NOMO-1 (cell line): ENCODE measurements at regions not wholly inside any gene's neighbourhood (a gene's known extent, or its start where the extent isn't known, plus 50 kb on each side); places are given as distances from the start of the nearest gene placed in this dataset.

Experiments used
- DNase-seq, 2 experiments: peaks; one replicate each; lab custom pipeline; 2025; ENCODE audit not compliant: unreplicated experiment in 2 of 2; lab: John Stamatoyannopoulos, UW

DNA sequence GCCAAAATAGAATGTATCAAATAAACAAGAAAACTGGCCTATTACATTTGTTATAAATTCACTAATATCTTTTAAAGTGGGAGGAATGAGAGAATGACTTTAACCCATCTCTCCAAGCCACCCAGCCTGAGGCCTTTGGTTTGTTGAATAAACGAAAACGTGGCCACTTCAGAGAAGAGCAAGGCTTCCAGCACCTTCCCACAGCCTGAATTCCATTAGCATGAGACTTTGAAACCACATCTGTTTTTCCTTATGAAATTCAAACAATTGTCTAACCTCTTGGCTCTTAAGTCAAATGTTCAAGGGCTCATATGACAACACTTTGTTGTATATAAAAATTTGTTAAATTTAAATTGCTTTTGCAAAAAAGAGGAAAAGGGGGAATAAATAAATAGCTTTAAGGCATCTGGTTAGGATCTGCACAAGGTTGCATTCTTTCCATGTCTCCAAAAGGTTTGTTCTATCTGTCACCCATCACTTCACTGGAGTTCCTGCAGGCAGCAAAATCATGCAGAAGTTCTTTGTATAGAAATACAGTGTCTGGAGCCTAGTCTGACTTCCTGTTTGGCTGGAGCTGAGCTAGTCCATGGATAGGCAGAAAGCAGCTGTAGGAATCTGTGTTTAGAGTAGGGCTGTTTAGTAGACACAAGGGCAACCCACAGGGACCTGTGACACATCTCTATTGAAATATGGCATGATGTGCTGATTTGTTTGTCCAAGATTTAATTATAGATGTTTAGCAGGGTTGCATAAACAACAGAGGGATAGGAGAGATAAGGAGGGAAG is 502.3 kb downstream of the KCTD12 start:
- DNase-seq: no peak

DNA sequence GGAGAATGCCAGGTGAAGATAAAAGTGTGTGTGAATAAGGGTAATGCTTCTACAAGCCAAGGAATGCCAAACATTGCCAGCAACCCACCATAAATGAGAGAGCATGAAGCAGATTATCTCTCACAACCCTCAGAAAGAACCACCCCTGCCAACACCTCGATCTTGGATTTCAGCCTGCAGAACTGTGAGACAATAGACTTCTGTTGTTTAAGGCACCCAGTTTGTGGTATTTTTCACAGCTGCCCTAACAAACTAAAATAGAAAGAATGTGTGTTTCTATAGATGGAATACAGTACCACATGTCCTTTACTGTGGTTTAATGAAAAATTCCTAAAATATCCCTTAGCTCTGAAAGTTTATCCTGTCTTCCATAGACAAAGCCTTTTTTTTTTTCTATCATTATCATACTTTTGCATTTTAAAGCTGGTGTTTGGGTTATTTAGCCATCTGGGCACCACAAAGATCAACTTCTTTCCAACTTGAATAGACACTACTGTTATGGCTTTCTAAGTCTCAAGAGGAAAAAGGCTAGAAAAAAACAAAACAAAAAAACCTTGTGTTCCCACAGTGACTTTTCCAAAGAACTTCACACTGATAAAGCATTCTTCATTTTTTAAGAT is 505.6 kb downstream of the KCTD12 start:
- DNase-seq: no peak

DNA sequence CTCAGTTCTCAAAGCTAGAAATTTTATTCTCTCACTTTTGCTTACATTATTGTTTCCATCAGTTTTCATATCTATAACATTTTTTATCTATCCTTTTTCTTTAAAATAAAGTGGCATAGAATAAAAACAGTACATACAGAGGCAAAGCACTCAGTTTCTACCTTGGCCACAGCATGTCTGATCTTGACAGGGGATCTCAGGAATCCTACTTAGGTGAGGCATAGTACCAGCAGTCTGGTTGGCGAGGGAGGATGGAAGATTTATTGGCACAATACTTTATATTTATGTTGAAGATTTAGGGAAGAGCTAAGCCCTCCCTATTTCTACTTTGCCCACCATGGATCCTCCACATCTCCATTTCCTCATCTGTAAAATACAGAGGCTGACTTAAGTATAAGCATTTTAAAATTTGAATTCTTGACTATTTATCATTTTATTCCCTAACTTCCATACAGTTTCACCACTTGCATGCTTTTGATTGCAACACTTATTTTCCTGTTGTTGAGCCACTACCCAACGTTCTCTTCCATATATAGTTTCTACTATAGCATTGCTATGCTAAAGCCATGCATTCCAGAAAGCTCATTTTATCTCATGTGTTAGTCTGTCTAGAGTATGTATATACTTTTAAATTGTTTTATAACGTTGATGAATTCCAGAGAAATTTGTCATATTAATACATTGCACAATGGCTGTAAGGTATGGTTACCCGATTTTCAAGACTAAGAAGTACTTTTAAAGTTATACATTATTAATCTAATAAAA is 506.7 kb downstream of the KCTD12 start:
- no peak for DNase-seq

DNA sequence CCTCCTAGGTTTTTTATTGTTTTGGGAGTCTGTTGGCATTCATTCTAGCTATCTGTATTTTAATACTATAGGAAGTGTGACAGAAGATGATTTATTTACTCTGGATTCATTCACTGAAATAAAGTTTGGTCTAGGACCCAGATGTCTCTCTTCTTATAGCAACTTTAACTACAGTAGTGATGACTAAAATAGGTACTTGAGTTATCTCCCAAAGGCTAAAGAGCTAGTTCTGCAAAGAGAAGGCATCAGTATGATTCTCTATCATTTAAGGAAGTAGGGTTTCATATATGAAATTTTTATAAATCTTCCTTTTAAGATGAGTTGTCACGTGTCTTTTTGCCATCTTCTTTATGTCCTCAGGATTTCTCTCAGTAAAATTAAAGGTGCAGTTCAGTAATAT is 507.4 kb downstream of the KCTD12 start:
- peak in 1 of 2 experiments; percentile 10 for DNase-seq

DNA sequence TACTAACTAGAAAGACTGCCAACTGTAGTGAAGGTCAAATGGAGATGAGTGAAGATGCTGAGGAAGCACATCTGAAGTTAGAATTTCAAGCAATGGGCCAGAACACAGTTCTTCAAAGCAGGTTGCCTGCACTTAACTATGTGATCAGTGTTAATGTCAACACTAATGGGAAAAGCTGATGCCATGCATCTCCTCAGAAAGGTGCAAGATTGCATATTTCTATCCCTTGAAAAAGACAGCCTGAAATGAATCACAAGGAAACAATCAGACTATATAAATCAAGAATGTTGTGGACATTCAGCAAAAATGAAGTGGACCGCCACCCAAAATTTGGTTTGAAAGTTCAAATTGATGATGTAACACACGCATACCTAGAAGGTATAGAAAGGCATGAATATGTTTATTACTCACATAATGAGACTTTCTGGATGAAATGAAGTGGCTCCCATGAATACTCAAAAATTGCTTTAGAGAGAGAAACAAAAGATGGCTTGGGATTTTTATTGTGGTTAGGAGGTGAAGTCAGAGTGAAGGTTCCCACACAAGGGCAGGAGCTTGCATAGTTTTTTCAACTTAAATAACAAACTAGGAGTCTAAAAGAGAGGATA is 522.4 kb downstream of the KCTD12 start:
- no peak for DNase-seq

DNA sequence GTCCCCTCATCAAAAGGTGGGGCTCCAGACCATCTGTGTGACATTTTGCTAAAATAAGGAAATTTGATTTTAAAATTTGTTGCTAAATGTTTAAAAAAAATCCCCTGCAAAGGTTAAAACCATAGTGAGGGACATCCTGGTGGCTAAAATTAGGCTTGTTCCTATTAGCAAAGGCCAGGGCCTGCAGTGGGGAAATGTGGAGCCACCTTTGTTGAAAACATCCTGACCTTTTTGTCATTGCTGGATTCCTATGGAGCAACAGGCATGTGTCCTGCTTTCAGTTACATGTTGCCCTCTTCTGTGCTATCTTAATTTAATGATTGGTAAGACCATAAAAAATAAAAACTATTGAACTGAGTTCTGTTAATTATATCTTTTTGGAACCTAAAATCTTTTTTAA is 524.3 kb downstream of the KCTD12 start:
- DNase-seq: no peak

DNA sequence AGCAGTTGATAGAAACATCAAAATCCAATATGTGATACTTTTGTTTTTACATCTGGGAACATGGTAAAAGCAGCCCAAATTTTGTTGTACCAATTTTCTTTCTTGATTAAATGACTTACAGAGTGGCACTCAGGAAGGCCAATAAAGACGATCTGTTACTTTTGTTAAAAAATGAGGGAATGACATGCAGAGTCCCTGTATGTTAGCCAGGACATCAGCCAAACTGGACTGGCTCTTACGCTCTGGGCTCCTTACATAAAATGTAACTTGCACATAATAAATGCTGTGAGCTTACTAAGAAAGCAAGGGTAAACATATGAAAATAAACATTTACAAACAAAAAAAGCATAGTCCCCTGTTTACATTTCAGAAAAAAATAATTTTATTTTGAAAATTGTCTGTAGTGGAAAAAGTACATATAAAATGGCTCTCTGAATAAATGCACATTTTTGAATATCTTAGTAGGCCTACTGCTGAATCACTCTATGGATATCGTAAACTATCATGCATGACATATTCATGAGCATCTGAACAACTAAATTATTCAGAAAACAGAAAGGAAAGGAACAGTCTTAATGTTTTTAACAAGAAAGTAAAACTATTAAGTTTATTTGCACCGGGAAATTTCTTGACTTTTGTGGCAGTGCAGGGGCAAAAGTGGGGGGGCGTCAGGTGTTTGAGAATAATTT is 534.5 kb downstream of the KCTD12 start:
- no peak for DNase-seq

DNA sequence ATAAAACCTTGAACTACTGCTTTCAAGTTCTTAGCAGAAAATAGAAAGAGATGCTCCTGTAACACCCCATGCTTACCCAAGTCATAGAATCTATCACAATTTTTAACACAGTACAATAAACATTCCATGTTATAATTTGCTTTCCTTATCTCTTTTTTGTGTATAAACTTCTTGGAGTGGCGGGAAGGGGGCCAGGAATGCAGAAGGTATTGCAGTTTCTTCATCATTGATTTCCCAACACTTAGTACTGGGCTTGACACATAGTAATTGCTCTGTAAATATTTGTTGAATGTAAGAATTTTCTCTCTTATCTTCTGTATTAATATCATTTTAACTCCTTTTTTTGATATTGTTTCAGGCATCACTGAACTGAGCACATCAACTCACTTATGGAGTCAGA is 535.8 kb downstream of the KCTD12 start:
- no peak for DNase-seq

DNA sequence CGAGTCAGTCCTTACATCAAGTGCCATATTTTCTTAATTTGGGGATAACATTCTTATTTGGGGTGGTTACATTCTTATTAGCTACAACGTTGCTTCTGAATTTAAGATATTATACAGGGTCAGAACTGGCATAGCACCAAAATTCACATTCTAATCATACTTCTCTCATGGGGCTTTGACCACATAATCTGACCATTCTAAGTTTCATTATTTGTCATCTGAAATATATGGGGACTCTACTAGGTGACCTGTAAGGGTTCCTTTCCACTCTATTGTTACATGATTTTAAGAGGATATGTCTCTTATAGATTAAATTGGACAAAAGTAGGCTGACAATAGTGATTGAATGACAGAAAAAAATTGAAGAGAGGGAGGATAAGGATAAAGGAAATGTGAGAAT is 536.5 kb downstream of the KCTD12 start:
- DNase-seq: no peak

DNA sequence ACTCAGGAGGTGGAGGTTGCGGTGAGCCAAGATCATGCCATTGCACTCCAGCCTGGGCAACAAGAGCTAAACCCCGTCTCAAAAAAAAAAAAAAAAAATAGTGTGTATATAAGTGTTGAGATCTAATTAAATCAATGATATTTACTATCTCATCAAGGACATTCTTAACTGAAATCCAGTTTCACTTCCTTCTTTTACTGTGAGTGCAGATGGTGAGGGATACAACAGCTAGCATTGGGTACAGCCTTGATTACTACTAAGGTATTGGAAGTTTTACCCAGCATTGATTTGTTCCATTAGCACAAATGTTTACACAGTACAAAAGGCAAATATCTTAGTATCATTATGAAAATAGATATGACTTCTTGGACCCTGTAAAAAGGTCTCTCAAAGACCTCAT is 546.6 kb downstream of the KCTD12 start:
- DNase-seq: peak; percentile 7 to 42

DNA sequence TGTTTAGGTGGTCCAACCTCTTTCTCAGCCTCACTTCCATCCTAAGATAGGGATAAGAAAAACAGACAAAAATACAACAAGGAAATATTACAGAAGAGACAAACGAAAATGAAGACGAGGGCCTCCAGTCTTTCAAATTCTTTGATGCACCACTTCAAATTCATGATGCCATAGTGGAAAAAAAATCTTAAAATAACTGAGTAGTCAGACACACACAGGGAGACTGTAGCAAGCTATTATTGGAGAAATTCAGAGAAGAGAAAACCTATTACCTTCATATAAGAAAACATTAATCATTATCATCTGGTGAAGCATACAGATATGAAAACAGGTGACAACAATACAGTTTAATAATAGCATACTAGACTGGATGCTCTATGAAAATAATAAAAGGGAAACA is 548.2 kb downstream of the KCTD12 start:
- DNase-seq: no peak

DNA sequence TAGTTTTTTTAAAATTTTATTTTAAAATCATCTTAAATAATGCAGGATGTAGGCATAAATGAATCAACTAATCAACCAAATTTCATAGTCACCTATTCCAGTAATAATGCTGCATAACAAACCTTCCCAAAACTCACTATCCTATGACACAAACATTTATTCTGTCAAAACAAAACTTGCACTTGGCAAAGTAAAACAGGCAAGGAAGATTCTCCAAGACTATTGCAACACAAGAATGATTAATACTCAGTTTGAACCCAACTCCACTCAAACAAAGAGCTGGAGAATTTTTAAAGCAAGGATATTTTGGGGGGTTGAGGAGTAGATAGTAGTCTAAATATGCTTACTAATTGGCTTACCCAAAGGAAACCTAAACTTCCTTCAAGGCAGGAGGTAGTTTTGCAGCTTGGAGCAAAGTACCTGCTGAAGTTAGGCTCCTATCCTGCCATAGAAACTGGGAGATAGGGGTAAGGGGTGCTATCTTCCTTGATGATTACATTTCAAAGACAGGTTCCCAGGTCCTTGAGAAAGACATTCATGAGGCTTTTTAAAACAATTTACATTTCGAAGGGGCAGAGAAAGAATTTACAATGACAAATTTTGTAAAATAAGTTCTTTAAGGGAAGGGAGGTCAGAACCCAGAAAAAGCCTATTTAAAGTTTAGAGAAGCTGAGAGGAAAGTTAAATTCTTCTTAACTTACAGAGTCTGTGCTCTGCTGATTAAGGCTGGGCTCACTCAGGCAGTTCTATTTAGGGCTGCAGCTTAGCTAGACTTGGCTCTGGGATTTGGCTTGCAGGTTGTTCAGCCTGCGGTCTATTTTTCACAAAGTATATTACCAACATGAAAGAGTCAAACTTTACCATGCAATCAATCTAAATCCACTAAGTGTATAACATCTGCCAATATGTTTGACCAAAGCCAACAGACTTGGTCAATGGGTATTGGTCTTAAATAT is 549.0 kb downstream of the KCTD12 start:
- no peak for DNase-seq

DNA sequence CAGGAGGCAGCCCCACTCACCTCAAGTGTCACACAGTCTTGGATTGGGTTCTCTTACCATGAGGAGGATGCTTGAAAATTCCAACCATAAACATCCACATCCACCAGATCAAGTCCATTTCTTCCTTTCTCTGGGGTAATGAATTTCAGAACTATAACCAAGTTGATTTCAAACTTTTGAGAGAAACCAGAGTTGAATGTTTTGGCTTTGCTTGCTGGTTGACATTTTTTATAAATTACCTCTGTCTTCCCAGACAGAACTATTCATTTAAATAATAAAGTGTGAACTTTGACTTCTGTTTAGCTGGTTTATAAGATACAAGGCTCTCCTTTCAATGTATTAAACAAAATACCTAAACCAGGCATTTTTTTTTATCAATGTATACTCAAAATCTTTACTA is 550.7 kb downstream of the KCTD12 start:
- DNase-seq: no peak

DNA sequence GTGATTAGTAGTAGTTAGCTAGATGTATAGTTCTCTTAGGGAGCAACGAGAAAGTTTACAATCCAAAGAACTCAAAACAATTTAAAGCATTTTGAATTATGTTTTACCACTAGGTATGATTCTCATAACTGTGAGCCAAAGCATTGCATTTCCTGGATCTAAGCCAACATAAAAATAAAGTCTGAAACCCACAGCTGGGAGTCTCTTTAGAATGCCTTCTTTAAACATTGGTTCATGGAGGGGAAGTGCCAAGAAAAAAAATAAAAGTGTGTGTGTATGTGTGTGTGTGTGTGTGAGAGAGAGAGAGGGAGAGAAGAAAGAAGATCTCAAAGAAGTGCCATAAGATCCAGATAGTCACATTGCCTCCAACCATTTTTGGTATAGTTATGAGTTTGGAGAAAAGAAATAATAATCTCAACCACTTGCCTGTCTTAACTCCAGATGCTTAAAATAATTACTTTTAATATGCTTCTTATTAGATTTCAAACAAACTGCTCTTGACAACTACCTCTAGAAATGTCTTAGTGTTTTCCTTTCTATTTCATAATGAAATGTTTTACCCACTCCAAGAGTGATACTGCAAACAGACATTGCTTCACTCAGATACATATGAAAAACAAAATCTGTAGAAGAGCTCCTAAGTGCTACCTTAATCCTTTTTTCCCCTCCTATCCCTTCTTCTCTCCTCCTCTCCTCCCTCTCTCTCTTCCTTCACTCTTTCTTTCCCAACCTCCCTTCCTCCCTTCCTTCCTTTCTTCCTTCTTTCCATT is 554.1 kb downstream of the KCTD12 start:
- no peak for DNase-seq

DNA sequence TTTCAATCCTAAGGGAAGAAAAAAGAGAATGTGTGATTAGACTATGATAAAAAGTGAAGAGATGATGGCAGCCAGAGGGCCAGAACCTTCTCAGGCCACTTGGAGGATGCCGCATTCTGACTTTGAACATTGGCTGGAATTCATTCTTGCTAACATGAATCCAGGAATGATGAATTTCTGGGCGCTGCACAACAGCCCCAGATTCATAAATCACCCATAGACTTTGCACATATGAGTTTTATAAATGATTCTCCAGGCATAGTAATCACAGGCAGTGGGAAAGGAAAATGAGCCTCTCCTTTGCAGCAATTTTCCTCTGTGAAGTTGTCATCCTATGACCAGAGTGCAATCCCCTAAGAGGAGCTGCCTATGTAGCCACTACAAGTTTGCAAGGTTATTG is 555.4 kb downstream of the KCTD12 start:
- no peak for DNase-seq

DNA sequence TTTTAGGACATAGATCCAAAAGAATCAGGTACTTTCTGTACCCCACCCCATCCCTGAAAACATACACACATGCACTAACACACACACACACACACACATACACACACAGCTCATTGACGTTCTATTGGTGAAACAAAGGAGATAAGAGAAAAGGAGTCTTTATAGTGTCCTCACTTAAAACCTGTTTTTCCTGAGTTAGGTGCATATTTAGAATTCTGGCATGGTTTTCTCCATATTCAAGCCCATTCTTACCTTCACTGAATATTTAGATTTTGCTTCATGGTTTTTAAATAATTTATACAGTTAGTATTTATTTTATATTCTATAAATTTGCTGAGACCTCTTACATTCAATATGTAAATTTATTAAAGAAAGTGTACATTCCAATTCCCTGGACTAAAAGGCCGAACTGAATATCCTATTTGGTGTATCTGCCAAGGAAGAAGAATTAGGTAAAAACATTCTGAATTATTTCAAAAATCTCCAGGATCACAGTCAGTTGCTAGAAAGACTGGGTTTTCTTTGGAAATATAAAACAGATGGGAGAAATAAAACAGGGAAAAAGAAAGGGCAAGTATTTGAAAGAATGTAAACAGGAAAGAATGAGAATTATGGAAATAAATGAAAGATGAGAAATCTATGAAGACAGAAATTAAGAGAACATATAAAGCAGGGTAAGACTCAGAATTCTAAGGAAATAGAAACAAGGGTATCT is 556.2 kb downstream of the KCTD12 start:
- no peak for DNase-seq

DNA sequence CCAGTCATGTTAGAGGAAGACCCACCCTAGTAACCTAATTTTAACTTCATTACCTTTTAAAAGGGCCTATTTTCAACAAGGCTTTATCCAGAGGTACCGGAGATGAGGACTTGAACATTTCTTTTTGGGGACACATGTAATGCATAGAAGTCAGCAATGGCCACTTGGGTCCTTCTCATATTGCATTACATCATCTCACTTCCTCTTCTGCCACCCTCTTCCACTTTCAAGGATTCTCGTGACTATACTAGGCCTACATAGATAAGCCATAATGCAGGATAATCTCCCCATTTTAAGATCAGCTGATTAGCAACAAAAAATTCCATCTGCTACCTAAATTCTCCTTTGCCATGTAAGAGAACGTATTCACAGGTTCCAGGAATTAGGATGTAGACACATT is 557.2 kb downstream of the KCTD12 start:
- DNase-seq: peak in 1 of 2 experiments; percentile 10

DNA sequence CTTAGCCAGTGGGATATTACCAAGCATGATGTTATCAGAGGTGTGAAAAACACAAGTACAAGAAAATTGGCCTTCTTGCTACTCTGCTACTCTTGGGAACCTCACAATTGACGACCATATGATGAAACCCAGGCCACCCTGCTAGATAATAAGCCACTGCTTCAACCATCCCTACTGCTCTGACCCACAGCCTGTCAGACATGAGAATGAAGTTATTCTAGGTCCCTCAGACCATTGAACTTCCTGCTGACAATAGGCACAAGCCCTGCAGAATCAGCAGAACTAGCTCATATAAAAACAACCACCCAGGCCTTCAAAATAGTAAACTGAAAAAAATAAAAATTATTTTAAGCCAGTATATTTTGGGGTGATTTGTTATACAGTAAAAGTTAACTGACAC is 559.9 kb downstream of the KCTD12 start:
- no peak for DNase-seq
